HCT116 (cell line): ENCODE measurements at regions not wholly inside any gene's neighbourhood (a gene's known extent, or its start where the extent isn't known, plus 50 kb on each side); places are given as distances from the start of the nearest gene placed in this dataset.

Experiments
- ATAC-seq: fragments of 200-7000 bp; cut with Tn5 transposase; 2 replicates; pipeline ENCODE4 v1.9.1; 2020; ENCODE audit warnings: mild to moderate bottlenecking, moderate library complexity
- BruUV-seq: library from RNA; stranded (reverse); fragments of 400-500 nt; replicated peaks from 2 replicates; lab custom pipeline; 2021; lab: Mats Ljungman, UMichigan
- CTCF ChIA-PET: fragments of 300-600 bp; sonication (Branson Sonifier 250); formaldehyde crosslinking; loops from one replicate; lab custom pipeline; 2021; ENCODE audit warnings: antibody characterized with exemption; lab: Charles Lee
- POLR2A ChIA-PET: fragments of 300-600, 350-600 bp; sonication (Branson Sonifier 250); formaldehyde crosslinking; loops from one replicate; lab custom pipeline; 2021; ENCODE audit warnings: antibody characterized with exemption; lab: Charles Lee
- RAD21 ChIA-PET, 2 experiments: fragments of 300-600 bp; sonication (Branson Sonifier 250); formaldehyde crosslinking; loops; one replicate each; lab custom pipeline; 2023; ENCODE audit warnings: low total read pairs in 2 of 2; ENCODE audit not compliant: uncharacterized antibody in 2 of 2, unreplicated experiment in 2 of 2, low non-redundant PET in 1 of 2; lab: Charles Lee
- DNase-seq: peaks from one replicate; pipeline ENCODE4 v3.0.0-alpha.2; 2010; ENCODE audit warnings: low read depth, low spot score
- H2AFZ ChIP-seq: fragments of 200-600 bp; shearing (Covaris generic), sonication (generic); 2 replicates; pipeline ENCODE4 v1.6.1; 2017; ENCODE audit warnings: low read depth, mixed run types, mixed read lengths, antibody characterized with exemption, low read length; ENCODE audit not compliant: poor library complexity, severe bottlenecking
- H3K27ac ChIP-seq: 2 replicates; pipeline ENCODE4 v1.5.1; 2012; ENCODE audit warnings: low read depth, low read length
- H3K27me3 ChIP-seq: fragments of 200-600 bp; sonication (generic); 2 replicates; pipeline ENCODE4 v1.6.1; 2016; ENCODE audit warnings: mixed run types, low read length, mixed read lengths; ENCODE audit not compliant: insufficient read depth
- H3K36me3 ChIP-seq, 2 experiments: fragments of 200-500 bp in 1 of 2; fragments of 200-600 bp in 1 of 2; sonication (Bioruptor generic) in 1 of 2; sonication (generic) in 1 of 2; 2 replicates each; pipeline versions ENCODE4 v1.5.1 to v1.6.1; 2014 to 2016; ENCODE audit warnings: low read length in 2 of 2, inconsistent platforms in 1 of 2, mixed read lengths in 1 of 2, mixed run types in 1 of 2; ENCODE audit not compliant: insufficient read depth in 2 of 2, control insufficient read depth in 1 of 2
- H3K4me1 ChIP-seq, 2 experiments: fragments of 200-600 bp in 1 of 2; sonication (generic) in 1 of 2; 2 replicates each; pipeline versions ENCODE4 v1.5.1 to v1.6.1; 2012 to 2017; ENCODE audit warnings: low read length in 2 of 2, inconsistent platforms in 1 of 2, mild to moderate bottlenecking in 1 of 2, mixed read lengths in 1 of 2, mixed run types in 1 of 2, moderate library complexity in 1 of 2; ENCODE audit not compliant: insufficient read depth in 2 of 2, control insufficient read depth in 1 of 2
- H3K4me2 ChIP-seq: fragments of 200-600 bp; sonication (generic); 2 replicates; pipeline ENCODE4 v1.6.1; 2017; ENCODE audit warnings: mixed run types, low read length, mixed read lengths
- H3K4me3 ChIP-seq, 2 experiments: fragments of 200-600 bp in 1 of 2; sonication (generic) in 1 of 2; replicated peaks in 1 of 2; 2 replicates each; pipeline ENCODE4 v1.5.1; 2011 to 2016; ENCODE audit warnings: low read length in 2 of 2, control low read depth in 1 of 2, low read depth in 1 of 2, mild to moderate bottlenecking in 1 of 2, mixed read lengths in 1 of 2, mixed run types in 1 of 2
- H3K79me2 ChIP-seq: fragments of 200-600 bp; sonication (generic); 2 replicates; pipeline ENCODE4 v1.6.1; 2017; ENCODE audit warnings: mild to moderate bottlenecking, mixed run types, low read length, moderate library complexity, mixed read lengths; ENCODE audit not compliant: insufficient read depth
- H3K9ac ChIP-seq: fragments of 200-600 bp; sonication (generic); 2 replicates; pipeline ENCODE4 v1.6.1; 2016; ENCODE audit warnings: low read length, mixed read lengths
- H3K9me2 ChIP-seq: fragments of 200-600 bp; sonication (generic), shearing (Covaris generic); 2 replicates; pipeline ENCODE4 v1.6.1; 2017; ENCODE audit warnings: mixed run types, mild to moderate bottlenecking, moderate library complexity; ENCODE audit not compliant: insufficient read depth
- H3K9me3 ChIP-seq, 2 experiments: fragments of 200-500 bp in 1 of 2; fragments of 200-600 bp in 1 of 2; sonication (Bioruptor generic) in 1 of 2; sonication (generic) in 1 of 2; 2 replicates each; pipeline ENCODE4 v1.6.1; 2014 to 2017; ENCODE audit warnings: low read length in 2 of 2, mixed read lengths in 2 of 2, inconsistent platforms in 1 of 2, low read depth in 1 of 2, mild to moderate bottlenecking in 1 of 2, mixed run types in 1 of 2, moderate library complexity in 1 of 2; ENCODE audit not compliant: control insufficient read depth in 1 of 2, insufficient read depth in 1 of 2
- H4K20me1 ChIP-seq: fragments of 200-600 bp; sonication (generic), shearing (Covaris generic); 2 replicates; pipeline ENCODE4 v1.6.1; 2017; ENCODE audit warnings: mixed run types, mild to moderate bottlenecking, moderate library complexity; ENCODE audit not compliant: insufficient read depth
- CBX3 ChIP-seq: IDR thresholded peaks from 2 replicates; pipeline ENCODE4 v1.6.1; 2012; ENCODE audit warnings: low read depth
- CEBPB ChIP-seq: IDR thresholded peaks from 2 replicates; pipeline ENCODE4 v1.6.1; 2012; ENCODE audit warnings: low read depth
- CTCF ChIP-seq, 3 experiments: fragments of 200-600 bp in 1 of 3; sonication (generic) in 1 of 3; IDR thresholded peaks in 2 of 3; conservative IDR thresholded peaks in 1 of 3; 2 replicates each; pipeline ENCODE4 v1.5.1; 2012 to 2017; ENCODE audit warnings: low read depth in 2 of 3, low read length in 2 of 3, antibody characterized with exemption in 1 of 3, borderline replicate concordance in 1 of 3, control low read depth in 1 of 3, mild to moderate bottlenecking in 1 of 3, mixed read lengths in 1 of 3, mixed run types in 1 of 3, moderate library complexity in 1 of 3; ENCODE audit not compliant: insufficient read depth in 1 of 3
- EGR1 ChIP-seq: IDR thresholded peaks from 2 replicates; pipeline ENCODE4 v1.6.1; 2012; ENCODE audit warnings: low read depth
- EZH2phosphoT487 ChIP-seq: fragments of 200-600 bp; IDR thresholded peaks from 2 replicates; pipeline ENCODE4 v1.6.1; 2018; ENCODE audit warnings: antibody characterized with exemption, borderline replicate concordance
- POLR2A ChIP-seq: IDR thresholded peaks from 2 replicates; pipeline ENCODE4 v1.7.0; 2011; ENCODE audit warnings: borderline replicate concordance; ENCODE audit not compliant: insufficient read depth, insufficient read length; ENCODE audit errors: extremely low read depth
- POLR2AphosphoS5 ChIP-seq: IDR thresholded peaks from 2 replicates; pipeline ENCODE4 v1.6.1; 2011; ENCODE audit warnings: mild to moderate bottlenecking, low read depth, low read length, moderate library complexity
- SIN3A ChIP-seq: IDR thresholded peaks from 2 replicates; pipeline ENCODE4 v1.6.1; 2012; ENCODE audit warnings: low read depth
- YY1 ChIP-seq: IDR thresholded peaks from 2 replicates; pipeline ENCODE4 v1.6.1; 2011; ENCODE audit warnings: low read length, low read depth, moderate library complexity, mild to moderate bottlenecking; ENCODE audit not compliant: insufficient replicate concordance; ENCODE audit errors: extremely low read depth
- intact Hi-C: fragments of 100-400 bp; cut with micrococcal nuclease; formaldehyde crosslinking; loops from 2 replicates; pipeline ENCODE4 v1.10.0; 2022

- CTCF ChIA-PET, result no interaction called here
- POLR2A ChIA-PET, result no interaction called here
- TF ChIP-seq EGR1 (no peak), YY1 (no peak), SIN3A (no peak), CTCF (IDR thresholded peaks at IDR 0.05 in 2 of 3, conservative IDR thresholded peaks at IDR 0.05 in 1 of 3; ENCODE audit: borderline replicate concordance in 1 of 3, insufficient read depth in 1 of 3, low read depth in 2 of 3, low read length in 2 of 3) (no peak), EZH2phosphoT487 (no peak), CEBPB (no peak), POLR2A (no peak), POLR2AphosphoS5 (no peak), CBX3 (no peak)
Measured at GRCh38 chr9:90995516-90995915, 193.9 kb downstream of the SYK start.

More at GRCh38 chr9:90995516-90995915, 193.9 kb downstream of the SYK start:
- BruUV-seq, result no TSS peak
- H3K4me2 ChIP-seq, result no peak overlapping the region
- H3K27ac ChIP-seq, result no peak overlapping the region
- H3K9ac ChIP-seq, result no peak overlapping the region
- H2AFZ ChIP-seq, result no peak overlapping the region
- no peaks in the 10 kb centered on the region for H3K79me2 ChIP-seq
- peaks cover 17 to 34% of the 10 kb centered on the region in 2 experiments for H3K4me1 ChIP-seq
- no peaks in the 10 kb centered on the region for H4K20me1 ChIP-seq
- no peak for DNase-seq
- peaks cover 4% of the 10 kb centered on the region; the same call in 1 of the 2 replicates for H3K27me3 ChIP-seq
- no peaks in the 10 kb centered on the region for H3K36me3 ChIP-seq
- no peaks in the 10 kb centered on the region for H3K9me3 ChIP-seq
- no peaks in the 10 kb centered on the region for H3K9me2 ChIP-seq
- no peak overlapping the region for H3K4me3 ChIP-seq
- no peak for ATAC-seq
- RAD21 ChIA-PET, result no interaction called here
- intact Hi-C loops, result no loop called here
